ENCODE measurements at regions not wholly inside any gene's neighbourhood (a gene's known extent, or its start where the extent isn't known, plus 50 kb on each side); places are given as distances from the start of the nearest gene placed in this dataset.
A peak's percentile ranks its signal among the peaks of the same experiment; 100 is the strongest.
"Not testable (repeated sequence)": the region's sequence is repeated elsewhere in the genome, so short reads cannot be mapped to it uniquely, and the experiment has no call there.

GRCh38 chr7:76129836-76130235 is 71.9 kb upstream of the SRRM3 start:
- no peak overlapping the region for H3K4me3 ChIP-seq (ENCODE audit: low read depth in 2 of 2, low read length in 1 of 2)
- no peak overlapping the region for H3K27ac ChIP-seq (ENCODE audit: low read depth in 2 of 2, low read length in 1 of 2)
- H3K9me2 ChIP-seq, result no peaks in the 10 kb centered on the region
- H3K4me2 ChIP-seq, result no peak overlapping the region
- H3K27me3 ChIP-seq (ENCODE audit: insufficient read depth), result peaks cover 3% of the 10 kb centered on the region; the same call in 1 of the 2 replicates
- no peaks in the 10 kb centered on the region for H4K20me1 ChIP-seq (ENCODE audit: insufficient read depth)
- TF ChIP-seq RAD21 (IDR thresholded peaks at IDR 0.05; ENCODE audit: low read length), result no peak
- TF ChIP-seq EZH2phosphoT487 (IDR thresholded peaks at IDR 0.05; ENCODE audit: borderline replicate concordance, low read depth), result no peak
- no peak for TF ChIP-seq RXRA (IDR thresholded peaks at IDR 0.05; ENCODE audit: borderline replicate concordance, low read depth)
- TF ChIP-seq GABPA (IDR thresholded peaks at IDR 0.05; ENCODE audit: low read depth), result no peak
- no peak for TF ChIP-seq USF1 (IDR thresholded peaks at IDR 0.05; ENCODE audit: borderline replicate concordance, low read depth)
- no peak for TF ChIP-seq MEF2A (IDR thresholded peaks at IDR 0.05; ENCODE audit: borderline replicate concordance, low read depth)
- TF ChIP-seq NFIC (IDR thresholded peaks at IDR 0.05; ENCODE audit: borderline replicate concordance), result no peak
- TF ChIP-seq CTCF (IDR thresholded peaks at IDR 0.05), result no peak
- TF ChIP-seq ZBTB33 (IDR thresholded peaks at IDR 0.05; ENCODE audit: borderline replicate concordance, low read depth), result no peak
- no peaks in the 10 kb centered on the region for H3F3A ChIP-seq (replicated peaks; ENCODE audit: insufficient read depth)
- ChIA-PET CTCF (interaction anchor here (1.1 to 1.8 kb wide), 5 partner anchors 9 to 263 kb away, joined by 3 to 8 read pairs (median 3); no protein-coding TSS in a partner anchor), POLR2A (interaction anchor here (1.3 kb wide), 1 partner anchor 82 kb away, joined by 3 read pairs; the partner anchor contains the start of genes MDH2 and STYXL1)
- no peaks in the 10 kb centered on the region for H3K4me1 ChIP-seq (ENCODE audit: control insufficient read depth in 1 of 2, insufficient read depth in 2 of 2, low read depth in 1 of 2, low read length in 1 of 2)
- H3K9ac ChIP-seq, result no peak overlapping the region
- WGBS (ENCODE audit: low lambda C conversion rate), result 86% methylated on average over 8 of the region's 8 CpGs
- H2AFZ ChIP-seq (ENCODE audit: low read depth), result no peak overlapping the region
- H3K36me3 ChIP-seq (replicated peaks in 1 of 2; ENCODE audit: control insufficient read depth in 1 of 2, insufficient read depth in 2 of 2, low read length in 1 of 2), result no peaks in the 10 kb centered on the region
- DNase-seq, result no peak
- no peaks in the 10 kb centered on the region for H3K79me2 ChIP-seq (ENCODE audit: insufficient read depth)
- H3K9me3 ChIP-seq, result no peaks in the 10 kb centered on the region

- DNase-seq, result peak; percentile 36
- H3K4me3 ChIP-seq (ENCODE audit: low read depth in 2 of 2, low read length in 1 of 2); H3K4me1 ChIP-seq (ENCODE audit: control insufficient read depth in 1 of 2, insufficient read depth in 2 of 2, low read depth in 1 of 2, low read length in 1 of 2); H4K20me1 ChIP-seq (ENCODE audit: insufficient read depth); H3F3A ChIP-seq (replicated peaks; ENCODE audit: insufficient read depth); H3K36me3 ChIP-seq (replicated peaks in 1 of 2; ENCODE audit: control insufficient read depth in 1 of 2, insufficient read depth in 2 of 2, low read length in 1 of 2); POLR2A ChIA-PET; H3K27ac ChIP-seq (ENCODE audit: low read depth in 2 of 2, low read length in 1 of 2); H3K4me2 ChIP-seq; H3K9me2 ChIP-seq; H3K9ac ChIP-seq; H2AFZ ChIP-seq (ENCODE audit: low read depth); H3K9me3 ChIP-seq; H3K79me2 ChIP-seq (ENCODE audit: insufficient read depth): not testable (repeated sequence)
- TF ChIP-seq RAD21 (IDR thresholded peaks at IDR 0.05; ENCODE audit: low read length), result peak; percentile 65
- TF ChIP-seq CTCF (IDR thresholded peaks at IDR 0.05), result peak; percentile 71
- TF ChIP-seq SMC3 (IDR thresholded peaks at IDR 0.05; ENCODE audit: low read depth, low read length), result peak; percentile 50
- CTCF ChIA-PET, result interaction anchor here (1.1 to 1.8 kb wide), 4 partner anchors 15 to 264 kb away, joined by 3 to 8 read pairs (median 4); no protein-coding TSS in a partner anchor
- peaks cover 11% of the 10 kb centered on the region; the same call in 1 of the 2 replicates for H3K27me3 ChIP-seq (ENCODE audit: insufficient read depth)
These were observed 71.0 kb upstream of the SRRM3 start for GRCh38 chr7:76130661-76131060.

GRCh38 chr7:76131887-76132286 is 69.8 kb upstream of the SRRM3 start:
- H3K9me3 ChIP-seq; POLR2A ChIA-PET; H3K9me2 ChIP-seq; H4K20me1 ChIP-seq (ENCODE audit: insufficient read depth); H3K4me1 ChIP-seq (ENCODE audit: control insufficient read depth in 1 of 2, insufficient read depth in 2 of 2, low read depth in 1 of 2, low read length in 1 of 2); H3K36me3 ChIP-seq (replicated peaks in 1 of 2; ENCODE audit: control insufficient read depth in 1 of 2, insufficient read depth in 2 of 2, low read length in 1 of 2); H3K4me2 ChIP-seq; H3K27ac ChIP-seq (ENCODE audit: low read depth in 2 of 2, low read length in 1 of 2); H3F3A ChIP-seq (replicated peaks; ENCODE audit: insufficient read depth); H3K4me3 ChIP-seq (ENCODE audit: low read depth in 2 of 2, low read length in 1 of 2); H3K9ac ChIP-seq; DNase-seq; H2AFZ ChIP-seq (ENCODE audit: low read depth); H3K79me2 ChIP-seq (ENCODE audit: insufficient read depth): not testable (repeated sequence)
- CTCF ChIA-PET, result interaction anchor here (0.8 kb wide), 1 partner anchor 131 kb away, joined by 3 read pairs; no protein-coding TSS in a partner anchor
- WGBS (ENCODE audit: low lambda C conversion rate), result 81% methylated on average over 5 of the region's 5 CpGs
- H3K27me3 ChIP-seq (ENCODE audit: insufficient read depth), result peaks cover 16% of the 10 kb centered on the region; the same call in 1 of the 2 replicates

Data from SK-N-SH (cell line).